ENCODE measurements at regions not wholly inside any gene's neighbourhood (a gene's known extent, or its start where the extent isn't known, plus 50 kb on each side); places are given as distances from the start of the nearest gene placed in this dataset.
"Not testable (repeated sequence)": the region's sequence is repeated elsewhere in the genome, so short reads cannot be mapped to it uniquely, and the experiment has no call there.

- Histone ChIP-seq H3K27ac (no peak overlapping the region), H3K4me3 (ENCODE audit: low read depth, low read length) (no peak overlapping the region), H3K27me3 (ENCODE audit: insufficient read depth, low read depth, severe bottlenecking) (peaks cover 17% of the 10 kb centered on the region), H3K9me3 (ENCODE audit: severe bottlenecking) (no peaks in the 10 kb centered on the region), H3K36me3 (no peaks in the 10 kb centered on the region)
- TF ChIP-seq CTCF (IDR thresholded peaks at IDR 0.05; ENCODE audit: low read depth, low read length): peak; percentile 59
- DNase-seq: peak; percentile 7
Measured at GRCh38 chrX:63050225-63050624, 300.9 kb downstream of the SPIN4 start.

GRCh38 chrX:63032811-63033210, 318.3 kb downstream of the SPIN4 start:
- no peak overlapping the region for H3K27ac ChIP-seq
- no peaks in the 10 kb centered on the region for H3K9me3 ChIP-seq (ENCODE audit: severe bottlenecking)
- TF ChIP-seq CTCF (IDR thresholded peaks at IDR 0.05; ENCODE audit: low read depth, low read length): no peak
- DNase-seq: no peak
- H3K4me3 ChIP-seq (ENCODE audit: low read depth, low read length): no peak overlapping the region
- H3K36me3 ChIP-seq: no peaks in the 10 kb centered on the region
- peaks cover 15% of the 10 kb centered on the region for H3K27me3 ChIP-seq (ENCODE audit: insufficient read depth, low read depth, severe bottlenecking)

GRCh38 chrX:63013549-63013948, 337.6 kb downstream of the SPIN4 start:
- no peak overlapping the region for H3K4me3 ChIP-seq (ENCODE audit: low read depth, low read length)
- H3K9me3 ChIP-seq (ENCODE audit: severe bottlenecking): no peaks in the 10 kb centered on the region
- no peak overlapping the region for H3K27ac ChIP-seq
- no peak for DNase-seq
- H3K36me3 ChIP-seq: no peaks in the 10 kb centered on the region
- TF ChIP-seq CTCF (IDR thresholded peaks at IDR 0.05; ENCODE audit: low read depth, low read length): no peak
- peaks cover 14% of the 10 kb centered on the region for H3K27me3 ChIP-seq (ENCODE audit: insufficient read depth, low read depth, severe bottlenecking)

- no peaks in the 10 kb centered on the region for H3K36me3 ChIP-seq
- peaks cover 14% of the 10 kb centered on the region for H3K27me3 ChIP-seq (ENCODE audit: insufficient read depth, low read depth, severe bottlenecking)
- H3K27ac ChIP-seq: no peak overlapping the region
- H3K9me3 ChIP-seq (ENCODE audit: severe bottlenecking): no peaks in the 10 kb centered on the region
- no peak overlapping the region for H3K4me3 ChIP-seq (ENCODE audit: low read depth, low read length)
- DNase-seq: no peak
- TF ChIP-seq CTCF (IDR thresholded peaks at IDR 0.05; ENCODE audit: low read depth, low read length): no peak
Measured at GRCh38 chrX:63012574-63012973, 338.6 kb downstream of the SPIN4 start.

- H3K36me3 ChIP-seq; H3K9me3 ChIP-seq (ENCODE audit: severe bottlenecking); DNase-seq; H3K4me3 ChIP-seq (ENCODE audit: low read depth, low read length); H3K27ac ChIP-seq; H3K27me3 ChIP-seq (ENCODE audit: insufficient read depth, low read depth, severe bottlenecking): not testable (repeated sequence)
Measured at GRCh38 chrX:63000196-63000595, 350.9 kb downstream of the SPIN4 start.
